Amygdala (tissue), 56 donors: ENCODE measurements at regions not wholly inside any gene's neighbourhood (a gene's known extent, or its start where the extent isn't known, plus 50 kb on each side); places are given as distances from the start of the nearest gene placed in this dataset.
"Not testable (repeated sequence)": the region's sequence is repeated elsewhere in the genome, so short reads cannot be mapped to it uniquely, and the experiment has no call there.

Experiments used
- DNase-seq, 56 donors: peaks; one replicate each; lab custom pipeline; 2025; lab: John Stamatoyannopoulos, UW

- DNase-seq, result no peak
Measured at GRCh38 chr2:189231719-189232323, 52.3 kb upstream of the COL5A2 start.

GRCh38 chr2:189232759-189233406, 53.3 kb upstream of the COL5A2 start:
- no peak for DNase-seq

- no peak for DNase-seq
Measured at GRCh38 chr2:189233527-189233926, 54.0 kb upstream of the COL5A2 start.

- no peak for DNase-seq
Measured at GRCh38 chr2:189234991-189235390, 55.4 kb upstream of the COL5A2 start.

DNA sequence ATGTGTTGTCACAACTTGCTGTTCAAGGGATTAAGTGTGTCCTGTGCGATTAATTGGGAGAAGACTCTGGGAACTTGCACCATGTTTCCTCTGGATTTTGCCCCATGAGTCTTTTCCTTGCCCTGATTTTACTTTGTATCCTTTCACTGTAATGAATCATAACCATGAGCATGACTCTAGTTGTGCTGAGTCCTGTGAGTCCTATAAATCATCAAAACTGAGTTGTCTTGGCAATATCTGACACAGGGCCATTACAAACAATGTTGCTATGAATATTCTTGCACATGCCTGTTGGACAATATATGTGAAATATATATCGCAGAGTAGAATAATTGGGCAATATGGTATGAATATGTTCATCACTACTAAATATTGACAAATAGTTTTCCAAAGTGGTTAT, 56.5 kb upstream of the COL5A2 start:
- DNase-seq, result no peak

- DNase-seq, result no peak
Measured at GRCh38 chr2:189238903-189239302, 59.3 kb upstream of the COL5A2 start.

GRCh38 chr2:189243843-189244242, 64.3 kb upstream of the COL5A2 start:
- DNase-seq, result not testable (repeated sequence)

GRCh38 chr2:189247276-189247675, 67.7 kb upstream of the COL5A2 start:
- DNase-seq, result no peak

GRCh38 chr2:189248141-189248540, 68.6 kb upstream of the COL5A2 start:
- DNase-seq, result no peak

DNA sequence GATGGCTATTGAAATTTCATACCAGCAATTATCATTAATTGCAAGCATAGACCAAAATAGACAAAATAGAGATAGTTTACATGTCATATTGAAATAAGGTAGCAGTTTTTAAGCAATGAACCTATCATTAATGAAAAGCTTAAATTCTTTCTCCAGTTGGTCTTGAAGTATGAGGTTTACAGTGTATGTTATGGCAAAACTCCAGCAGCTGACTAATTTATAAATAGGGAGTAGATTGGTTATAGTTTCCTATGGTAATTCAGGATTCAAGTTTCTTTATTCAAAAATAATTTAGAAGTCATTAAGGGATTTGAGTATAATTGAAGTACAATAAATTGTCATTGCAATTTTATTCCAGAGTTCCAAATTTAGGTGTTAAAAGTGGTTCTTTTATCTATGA, 69.6 kb upstream of the COL5A2 start:
- DNase-seq, result no peak

DNA sequence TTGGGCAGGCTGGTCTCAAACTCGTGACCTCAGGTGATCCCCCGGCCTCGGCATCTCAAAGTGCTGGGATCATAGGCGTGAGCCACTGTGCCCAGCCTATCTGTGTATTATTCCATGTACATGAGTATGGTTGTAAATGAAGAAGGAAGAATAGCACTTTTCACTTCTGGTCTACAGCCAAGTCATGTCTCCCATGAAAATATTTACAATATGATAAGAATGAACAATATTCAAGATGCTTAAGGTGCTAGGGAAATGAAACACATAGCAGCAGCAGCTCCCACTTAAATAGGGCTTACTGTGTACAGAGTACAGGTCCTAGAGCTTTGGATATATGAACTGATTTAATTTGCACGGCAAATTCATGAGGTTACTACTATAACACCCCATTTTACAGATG, 70.3 kb upstream of the COL5A2 start:
- DNase-seq, result no peak

DNA sequence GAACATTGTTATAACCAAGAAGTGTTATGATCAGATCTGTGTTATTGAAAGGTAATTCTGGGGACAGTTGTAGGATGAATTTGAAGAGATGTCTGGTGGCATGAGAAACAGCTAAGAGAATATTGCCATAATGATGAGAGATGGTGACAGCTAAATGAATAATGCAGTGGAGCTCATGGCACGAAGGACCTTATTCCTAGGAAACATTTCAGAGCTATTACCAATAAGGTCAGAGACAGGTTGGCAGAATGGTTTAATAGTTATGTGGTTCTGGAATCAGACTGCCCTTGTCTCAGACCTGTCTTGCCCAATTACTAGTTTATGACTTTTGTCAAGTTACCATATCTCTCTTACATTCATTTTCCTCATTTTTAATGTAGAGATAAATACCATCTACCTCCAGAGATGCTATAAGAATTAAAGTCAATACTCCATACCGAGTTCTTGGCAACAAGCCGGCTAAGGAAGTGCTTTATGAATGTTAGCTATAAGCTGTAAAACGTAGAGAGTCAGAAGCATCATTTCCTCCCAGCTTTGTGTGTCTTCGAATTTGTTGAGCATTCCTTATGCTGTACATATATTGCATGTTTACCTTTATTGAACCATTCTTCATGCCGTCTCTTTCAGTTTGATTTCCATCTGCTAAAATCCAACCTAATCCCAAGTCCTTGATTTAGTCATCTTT, 73.6 kb upstream of the COL5A2 start:
- no peak for DNase-seq

DNA sequence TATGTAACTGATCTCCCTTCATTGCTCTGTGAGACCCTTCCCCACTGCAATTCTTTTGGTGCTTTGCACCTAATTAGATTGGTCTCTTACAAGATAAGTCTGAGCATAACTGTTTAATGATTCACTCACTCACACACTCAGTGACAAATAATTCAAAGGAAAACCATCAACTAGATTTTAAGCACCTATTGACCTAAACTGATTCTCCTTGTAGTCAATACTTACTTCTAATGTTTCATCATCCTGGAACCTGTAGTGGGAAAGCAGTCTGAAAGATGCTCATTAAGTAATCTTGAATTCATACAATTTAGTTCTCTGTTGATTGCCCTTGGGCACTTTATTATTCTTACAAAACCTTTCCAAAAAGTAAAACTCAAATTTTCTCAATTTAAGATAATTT, 74.3 kb upstream of the COL5A2 start:
- DNase-seq, result no peak

- peak in 7 of 56 donors; percentile 0 to 16 (median 5) for DNase-seq
Measured at GRCh38 chr2:189254268-189254883, 74.8 kb upstream of the COL5A2 start.

DNA sequence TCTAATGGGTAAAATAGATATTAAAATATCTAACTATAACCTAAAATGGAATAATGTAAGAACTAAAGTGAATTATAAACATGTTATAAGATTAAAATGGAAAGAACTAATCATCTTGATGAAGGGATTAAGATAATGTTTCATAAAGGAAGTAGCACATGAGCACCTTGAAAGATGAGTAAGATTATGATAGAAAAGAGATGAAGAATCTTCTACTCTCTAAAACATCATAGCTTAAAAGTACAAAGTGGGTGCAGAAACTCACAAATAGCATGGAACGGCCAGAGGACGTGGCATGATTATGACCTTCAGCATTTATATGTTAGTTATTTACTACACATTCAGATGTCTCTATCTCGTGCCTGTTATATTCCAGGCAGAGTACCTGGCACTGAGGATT, 76.2 kb upstream of the COL5A2 start:
- DNase-seq, result no peak

GRCh38 chr2:189258616-189259365, 79.2 kb upstream of the COL5A2 start:
- DNase-seq, result no peak

DNA sequence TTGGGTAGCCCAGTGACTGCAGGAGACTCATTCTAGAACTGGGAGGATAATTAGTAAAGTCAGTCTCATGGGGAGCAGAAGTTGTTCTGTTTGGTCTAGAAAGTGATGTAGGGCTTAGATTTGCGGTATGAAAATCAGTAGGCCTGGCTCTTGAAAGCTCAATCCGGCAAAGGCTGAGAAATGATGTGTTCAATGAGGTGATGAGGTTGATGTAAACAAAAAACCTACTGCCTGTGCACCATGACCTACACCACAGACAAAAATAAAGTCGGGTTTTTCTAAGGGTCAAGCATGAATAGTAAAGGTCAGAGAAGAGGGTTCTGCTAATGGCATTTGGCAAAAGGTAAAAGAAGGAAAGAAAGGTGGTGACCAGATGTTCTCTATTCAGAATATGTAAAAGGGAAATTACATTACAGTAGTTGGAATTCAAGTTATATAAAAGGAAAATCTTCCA, 80.8 kb upstream of the COL5A2 start:
- no peak for DNase-seq

GRCh38 chr2:189261431-189261841, 81.9 kb upstream of the COL5A2 start:
- no peak for DNase-seq

DNA sequence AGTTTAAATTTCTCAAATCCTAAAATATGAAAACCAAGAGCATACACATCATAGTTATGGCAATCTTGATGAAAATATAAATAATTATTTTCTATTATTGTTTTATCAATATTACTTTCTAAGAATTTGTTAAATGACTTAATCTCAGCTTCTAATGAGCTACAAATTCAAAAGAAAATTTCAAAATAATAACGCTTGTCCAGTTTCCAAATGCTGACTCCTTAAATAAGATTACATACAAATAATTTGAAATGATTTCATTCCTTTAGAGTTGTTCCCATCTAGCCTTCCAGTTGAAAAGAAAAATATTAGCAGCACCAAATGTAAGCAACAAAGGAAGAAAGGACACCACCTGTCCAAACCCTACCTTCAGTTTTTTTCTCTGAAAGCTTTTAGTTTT, 82.4 kb upstream of the COL5A2 start:
- DNase-seq, result no peak

DNA sequence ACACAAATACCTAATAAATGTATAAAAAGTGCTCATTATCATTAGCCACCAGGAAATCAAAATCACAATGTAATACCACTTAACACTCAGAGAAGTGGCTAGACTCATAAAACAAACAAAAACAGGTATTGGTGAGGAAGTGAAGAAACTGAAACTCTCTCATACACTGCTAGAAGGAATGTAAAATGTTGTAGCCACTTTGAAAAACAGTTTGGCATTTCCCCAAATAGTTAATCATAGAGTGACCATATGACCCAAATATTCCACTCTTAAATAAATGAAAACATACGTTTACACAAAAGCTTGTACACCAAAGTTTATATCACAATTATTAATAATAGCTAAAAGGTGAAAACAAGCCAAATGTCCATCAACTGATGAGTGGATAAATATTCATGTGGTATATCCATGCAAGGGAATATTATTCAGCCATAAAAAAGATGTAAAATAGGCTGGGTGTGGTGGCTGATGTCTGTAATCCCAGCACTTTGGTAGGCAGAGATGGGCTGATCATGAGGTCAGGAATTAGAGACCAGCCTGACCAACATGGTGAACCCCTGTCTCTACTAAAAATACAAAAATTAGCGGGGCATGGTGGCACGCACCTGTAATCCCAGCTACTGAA, 86.2 kb upstream of the COL5A2 start:
- no peak for DNase-seq
